KMS-11 (cell line): ENCODE measurements at regions not wholly inside any gene's neighbourhood (a gene's known extent, or its start where the extent isn't known, plus 50 kb on each side); places are given as distances from the start of the nearest gene placed in this dataset.

Experiments used
- H2AFZ ChIP-seq: fragments of 200-600 bp; sonication (generic); 2 replicates; pipeline ENCODE4 v1.6.1; 2016; ENCODE audit warnings: antibody characterized with exemption, mixed run types, low read depth
- H3K27ac ChIP-seq: fragments of 200-600 bp; sonication (generic); 2 replicates; pipeline ENCODE4 v1.6.1; 2016; ENCODE audit warnings: mild to moderate bottlenecking, mixed run types
- H3K27me3 ChIP-seq: fragments of 200-600 bp; sonication (generic); 2 replicates; pipeline ENCODE4 v1.6.1; 2017; ENCODE audit warnings: mild to moderate bottlenecking, low read depth, mixed run types, moderate library complexity; ENCODE audit not compliant: insufficient read depth
- H3K36me3 ChIP-seq: fragments of 200-600 bp; sonication (generic); 2 replicates; pipeline ENCODE4 v1.6.1; 2017; ENCODE audit warnings: mild to moderate bottlenecking, mixed run types; ENCODE audit not compliant: insufficient read depth
- H3K4me1 ChIP-seq: fragments of 200-600 bp; sonication (generic); 2 replicates; pipeline ENCODE4 v1.6.1; 2016; ENCODE audit warnings: mild to moderate bottlenecking, low read depth, mixed run types; ENCODE audit not compliant: poor library complexity, severe bottlenecking
- H3K4me2 ChIP-seq: fragments of 200-600 bp; sonication (generic); 2 replicates; pipeline ENCODE4 v1.7.0; 2016; ENCODE audit warnings: mild to moderate bottlenecking, mixed run types
- H3K4me3 ChIP-seq: fragments of 200-600 bp; sonication (generic); IDR thresholded peaks from 2 replicates; pipeline ENCODE4 v1.6.1; 2017; ENCODE audit warnings: low read depth, low read length, mixed read lengths; ENCODE audit not compliant: insufficient read depth
- H3K79me2 ChIP-seq: fragments of 200-600 bp; sonication (generic); 2 replicates; pipeline ENCODE4 v1.6.1; 2016; ENCODE audit warnings: low read depth, mixed run types; ENCODE audit not compliant: insufficient read depth
- H3K9ac ChIP-seq: fragments of 200-600 bp; sonication (generic); 2 replicates; pipeline ENCODE4 v1.6.1; 2016; ENCODE audit warnings: mild to moderate bottlenecking, mixed run types
- H4K20me1 ChIP-seq: fragments of 200-600 bp; sonication (generic); 2 replicates; pipeline ENCODE4 v1.6.1; 2016; ENCODE audit warnings: mild to moderate bottlenecking, mixed run types; ENCODE audit not compliant: insufficient read depth
- CTCF ChIP-seq: fragments of 200-600 bp; sonication (generic); conservative IDR thresholded peaks from 2 replicates; pipeline ENCODE4 v1.6.1; 2017; ENCODE audit warnings: low read depth, mild to moderate bottlenecking, antibody characterized with exemption, low read length, moderate library complexity, mixed read lengths

- H3K4me2 ChIP-seq, result no peak overlapping the region
- no peaks in the 10 kb centered on the region for H3K4me1 ChIP-seq
- H3K27me3 ChIP-seq, result no peaks in the 10 kb centered on the region
- H4K20me1 ChIP-seq, result no peaks in the 10 kb centered on the region
- H3K79me2 ChIP-seq, result no peaks in the 10 kb centered on the region
- H3K27ac ChIP-seq, result no peak overlapping the region
- no peak overlapping the region for H3K9ac ChIP-seq
- no peak overlapping the region for H2AFZ ChIP-seq
- no peaks in the 10 kb centered on the region for H3K36me3 ChIP-seq
- TF ChIP-seq CTCF, result no peak
- no peak overlapping the region for H3K4me3 ChIP-seq
Measured at GRCh38 chr18:25612466-25612865, 260.5 kb upstream of the ZNF521 start.

- Histone ChIP-seq H3K4me1 (no peaks in the 10 kb centered on the region), H4K20me1 (no peaks in the 10 kb centered on the region), H3K9ac (no peak overlapping the region), H2AFZ (no peak overlapping the region), H3K36me3 (no peaks in the 10 kb centered on the region), H3K79me2 (no peaks in the 10 kb centered on the region), H3K27ac (no peak overlapping the region), H3K4me2 (no peak overlapping the region), H3K27me3 (no peaks in the 10 kb centered on the region), H3K4me3 (no peak overlapping the region)
- no peak for TF ChIP-seq CTCF
Measured at GRCh38 chr18:25608091-25608490, 256.1 kb upstream of the ZNF521 start.

- Histone ChIP-seq H3K9ac (no peak overlapping the region), H3K36me3 (no peaks in the 10 kb centered on the region), H4K20me1 (no peaks in the 10 kb centered on the region), H3K27ac (no peak overlapping the region), H3K4me1 (no peaks in the 10 kb centered on the region), H3K4me2 (no peak overlapping the region), H2AFZ (no peak overlapping the region), H3K27me3 (no peaks in the 10 kb centered on the region), H3K4me3 (no peak overlapping the region), H3K79me2 (no peaks in the 10 kb centered on the region)
- no peak for TF ChIP-seq CTCF
Measured at GRCh38 chr18:25604894-25605597, 253.1 kb upstream of the ZNF521 start.

GRCh38 chr18:25604196-25604893 is 252.4 kb upstream of the ZNF521 start:
- TF ChIP-seq CTCF, result no peak
- Histone ChIP-seq H3K36me3 (no peaks in the 10 kb centered on the region), H3K9ac (no peak overlapping the region), H3K79me2 (no peaks in the 10 kb centered on the region), H3K4me2 (no peak overlapping the region), H4K20me1 (no peaks in the 10 kb centered on the region), H3K4me3 (no peak overlapping the region), H3K27ac (no peak overlapping the region), H3K4me1 (no peaks in the 10 kb centered on the region), H2AFZ (no peak overlapping the region), H3K27me3 (no peaks in the 10 kb centered on the region)
